Fibroblast of mammary gland (primary cell): ENCODE measurements at regions not wholly inside any gene's neighbourhood (a gene's known extent, or its start where the extent isn't known, plus 50 kb on each side); places are given as distances from the start of the nearest gene placed in this dataset.
A peak's percentile ranks its signal among the peaks of the same experiment; 100 is the strongest.

ENCODE experiments used
- DNase-seq: peaks from one replicate; pipeline ENCODE4 v3.0.0-alpha.2; 2010; ENCODE audit warnings: low read depth
- H3K4me3 ChIP-seq: 2 replicates; pipeline ENCODE4 v1.5.1; 2011; ENCODE audit warnings: low read depth, mild to moderate bottlenecking, low read length, moderate library complexity; ENCODE audit not compliant: control insufficient read depth
- TF ChIP-seq, protein P1 (sequence below): conservative IDR thresholded peaks from 2 replicates; pipeline ENCODE4 v1.5.1; 2011; ENCODE audit warnings: low read depth, low read length, inconsistent platforms; ENCODE audit not compliant: control insufficient read depth, insufficient read depth

- TF ChIP-seq, protein P1, sequence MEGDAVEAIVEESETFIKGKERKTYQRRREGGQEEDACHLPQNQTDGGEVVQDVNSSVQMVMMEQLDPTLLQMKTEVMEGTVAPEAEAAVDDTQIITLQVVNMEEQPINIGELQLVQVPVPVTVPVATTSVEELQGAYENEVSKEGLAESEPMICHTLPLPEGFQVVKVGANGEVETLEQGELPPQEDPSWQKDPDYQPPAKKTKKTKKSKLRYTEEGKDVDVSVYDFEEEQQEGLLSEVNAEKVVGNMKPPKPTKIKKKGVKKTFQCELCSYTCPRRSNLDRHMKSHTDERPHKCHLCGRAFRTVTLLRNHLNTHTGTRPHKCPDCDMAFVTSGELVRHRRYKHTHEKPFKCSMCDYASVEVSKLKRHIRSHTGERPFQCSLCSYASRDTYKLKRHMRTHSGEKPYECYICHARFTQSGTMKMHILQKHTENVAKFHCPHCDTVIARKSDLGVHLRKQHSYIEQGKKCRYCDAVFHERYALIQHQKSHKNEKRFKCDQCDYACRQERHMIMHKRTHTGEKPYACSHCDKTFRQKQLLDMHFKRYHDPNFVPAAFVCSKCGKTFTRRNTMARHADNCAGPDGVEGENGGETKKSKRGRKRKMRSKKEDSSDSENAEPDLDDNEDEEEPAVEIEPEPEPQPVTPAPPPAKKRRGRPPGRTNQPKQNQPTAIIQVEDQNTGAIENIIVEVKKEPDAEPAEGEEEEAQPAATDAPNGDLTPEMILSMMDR: no peak
- no peak for DNase-seq
- H3K4me3 ChIP-seq: no peak overlapping the region
Measured at GRCh38 chr1:90382161-90382560, 334.9 kb downstream of the BARHL2 start.

- H3K4me3 ChIP-seq: no peak overlapping the region
- TF ChIP-seq, protein P1: no peak
- DNase-seq: no peak
Measured at GRCh38 chr1:90381598-90381997, 335.5 kb downstream of the BARHL2 start.

DNA sequence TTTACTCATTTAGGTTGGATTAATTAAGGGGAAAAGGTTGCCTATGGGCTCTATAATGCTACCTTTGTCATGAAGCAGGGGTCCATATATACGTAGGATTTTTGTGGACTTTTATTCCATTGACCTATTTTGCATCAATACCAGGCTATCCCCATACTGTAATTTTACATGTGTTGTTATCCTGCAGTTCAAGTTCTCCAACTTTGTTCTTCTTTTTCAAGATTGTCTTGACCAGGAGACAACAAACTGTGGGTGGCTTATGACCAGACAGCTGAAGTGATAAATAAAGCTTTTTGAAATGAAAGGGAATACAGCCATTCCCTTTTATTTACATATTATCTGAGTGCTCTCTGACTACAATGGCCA, 345.7 kb downstream of the BARHL2 start:
- DNase-seq: no peak
- TF ChIP-seq, protein P1: no peak
- no peak overlapping the region for H3K4me3 ChIP-seq

DNA sequence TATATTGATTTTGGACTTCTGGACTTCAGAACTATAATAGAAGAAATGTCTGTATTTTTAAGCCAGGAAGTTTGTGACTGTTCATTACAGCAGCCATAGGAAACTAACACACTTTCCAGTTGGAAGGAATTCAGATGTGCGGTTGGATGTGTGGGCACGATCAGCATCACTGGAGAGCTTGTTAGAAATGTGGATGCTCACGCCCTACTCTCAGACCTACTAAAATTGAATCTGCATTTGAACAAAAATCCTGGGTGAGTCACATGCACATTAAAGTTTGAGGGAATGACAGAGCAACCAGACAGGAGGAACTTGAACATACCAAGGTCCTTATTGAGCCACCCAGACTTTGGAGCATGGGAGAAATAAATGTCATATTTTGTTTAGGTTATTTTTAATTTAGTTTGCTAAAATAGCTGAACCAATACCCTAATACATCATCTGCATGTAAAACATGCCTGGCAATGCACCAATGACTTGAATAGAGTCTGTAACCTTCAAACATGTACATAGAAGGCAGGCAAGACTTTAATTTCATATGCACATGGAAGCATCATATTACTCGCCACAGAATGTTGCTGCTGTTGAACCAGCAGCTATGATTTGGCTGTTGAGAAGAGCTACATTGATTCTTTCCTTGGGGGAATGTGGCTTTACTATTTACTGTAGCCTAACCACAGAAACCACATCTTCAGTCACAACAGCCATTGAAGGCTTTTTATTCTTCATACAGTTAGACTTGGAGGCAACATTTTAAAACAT, 346.2 kb downstream of the BARHL2 start:
- no peak overlapping the region for H3K4me3 ChIP-seq
- DNase-seq: peak; percentile 6
- TF ChIP-seq, protein P1: no peak

GRCh38 chr1:90362163-90362562, 354.9 kb downstream of the BARHL2 start:
- DNase-seq: no peak
- H3K4me3 ChIP-seq: no peak overlapping the region
- TF ChIP-seq, protein P1: no peak

- H3K4me3 ChIP-seq: no peak overlapping the region
- no peak for DNase-seq
- TF ChIP-seq, protein P1: no peak
Measured at GRCh38 chr1:90361026-90361425, 356.1 kb downstream of the BARHL2 start.
